GM12875 (cell line): ENCODE measurements at regions not wholly inside any gene's neighbourhood (a gene's known extent, or its start where the extent isn't known, plus 50 kb on each side); places are given as distances from the start of the nearest gene placed in this dataset.
"Not testable (repeated sequence)": the region's sequence is repeated elsewhere in the genome, so short reads cannot be mapped to it uniquely, and the experiment has no call there.

Source experiments
- H3K4me3 ChIP-seq: one replicate; pipeline ENCODE4 v1.5.1; 2011; ENCODE audit warnings: low read depth, low read length, control low read depth
- TF ChIP-seq, protein P1 (sequence below): IDR thresholded peaks from 2 replicates; pipeline ENCODE4 v1.5.1; 2011; ENCODE audit warnings: low read depth, mild to moderate bottlenecking, control low read depth, inconsistent platforms, low read length, moderate library complexity, borderline replicate concordance; ENCODE audit not compliant: insufficient read depth

GRCh38 chr12:131229426-131230339, 276.0 kb downstream of the ADGRD1 start:
- no peak overlapping the region for H3K4me3 ChIP-seq
- TF ChIP-seq, protein P1, sequence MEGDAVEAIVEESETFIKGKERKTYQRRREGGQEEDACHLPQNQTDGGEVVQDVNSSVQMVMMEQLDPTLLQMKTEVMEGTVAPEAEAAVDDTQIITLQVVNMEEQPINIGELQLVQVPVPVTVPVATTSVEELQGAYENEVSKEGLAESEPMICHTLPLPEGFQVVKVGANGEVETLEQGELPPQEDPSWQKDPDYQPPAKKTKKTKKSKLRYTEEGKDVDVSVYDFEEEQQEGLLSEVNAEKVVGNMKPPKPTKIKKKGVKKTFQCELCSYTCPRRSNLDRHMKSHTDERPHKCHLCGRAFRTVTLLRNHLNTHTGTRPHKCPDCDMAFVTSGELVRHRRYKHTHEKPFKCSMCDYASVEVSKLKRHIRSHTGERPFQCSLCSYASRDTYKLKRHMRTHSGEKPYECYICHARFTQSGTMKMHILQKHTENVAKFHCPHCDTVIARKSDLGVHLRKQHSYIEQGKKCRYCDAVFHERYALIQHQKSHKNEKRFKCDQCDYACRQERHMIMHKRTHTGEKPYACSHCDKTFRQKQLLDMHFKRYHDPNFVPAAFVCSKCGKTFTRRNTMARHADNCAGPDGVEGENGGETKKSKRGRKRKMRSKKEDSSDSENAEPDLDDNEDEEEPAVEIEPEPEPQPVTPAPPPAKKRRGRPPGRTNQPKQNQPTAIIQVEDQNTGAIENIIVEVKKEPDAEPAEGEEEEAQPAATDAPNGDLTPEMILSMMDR, result peak; percentile 17; the same call in 1 of the 2 replicates

- TF ChIP-seq, protein P1, result no peak
These were observed 276.8 kb downstream of the ADGRD1 start for GRCh38 chr12:131230340-131231031.

DNA sequence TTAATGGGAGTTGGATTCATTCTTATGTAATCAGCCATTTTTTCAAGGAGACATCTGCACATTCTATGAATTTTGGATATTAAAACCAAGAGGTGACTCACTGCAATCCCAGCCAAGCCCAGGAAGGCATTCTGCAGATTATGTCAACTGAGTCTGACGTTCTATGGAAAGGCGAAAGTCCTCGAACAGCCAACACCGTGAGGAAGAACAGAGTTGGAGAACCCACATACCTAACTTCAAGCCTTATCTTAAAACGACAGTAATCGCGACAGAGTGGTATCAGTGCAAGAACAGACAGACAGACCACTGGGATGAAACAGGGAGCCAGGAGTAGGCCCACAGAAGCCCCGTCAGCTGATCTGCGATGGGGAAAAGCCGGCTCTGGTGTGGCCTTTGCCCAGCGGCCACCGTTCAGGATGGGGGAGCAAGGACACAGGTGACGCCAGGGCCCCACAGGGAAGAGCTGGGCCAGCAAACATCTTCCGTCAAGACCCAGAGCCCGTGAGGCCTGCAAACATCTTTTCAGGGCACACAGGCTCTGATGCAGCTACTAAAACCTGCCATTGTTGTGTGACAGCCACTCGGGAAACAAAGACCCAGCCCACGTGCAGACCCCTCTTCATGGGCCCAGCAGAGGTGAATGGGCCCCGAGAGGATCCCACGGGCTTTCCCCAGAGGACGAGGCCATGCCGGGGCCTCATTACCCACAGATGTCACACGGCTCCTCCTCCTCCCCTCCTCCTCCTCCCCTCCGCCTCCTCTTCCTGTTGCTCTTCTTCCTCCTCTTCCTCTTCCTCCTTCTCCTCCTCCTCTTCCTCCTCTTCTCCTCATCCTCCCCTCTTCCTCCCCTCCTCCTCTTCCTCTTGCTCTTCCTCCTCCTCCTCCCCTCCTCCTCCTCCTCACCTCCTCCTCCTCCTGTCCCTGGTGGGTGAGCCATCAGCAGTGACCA, 277.6 kb downstream of the ADGRD1 start:
- H3K4me3 ChIP-seq, result no peak overlapping the region
- TF ChIP-seq, protein P1, result no peak

More at GRCh38 chr12:131230340-131231031, 276.8 kb downstream of the ADGRD1 start:
- H3K4me3 ChIP-seq, result no peak overlapping the region

GRCh38 chr12:131232036-131232435, 278.3 kb downstream of the ADGRD1 start:
- TF ChIP-seq, protein P1, result no peak
- no peak overlapping the region for H3K4me3 ChIP-seq

DNA sequence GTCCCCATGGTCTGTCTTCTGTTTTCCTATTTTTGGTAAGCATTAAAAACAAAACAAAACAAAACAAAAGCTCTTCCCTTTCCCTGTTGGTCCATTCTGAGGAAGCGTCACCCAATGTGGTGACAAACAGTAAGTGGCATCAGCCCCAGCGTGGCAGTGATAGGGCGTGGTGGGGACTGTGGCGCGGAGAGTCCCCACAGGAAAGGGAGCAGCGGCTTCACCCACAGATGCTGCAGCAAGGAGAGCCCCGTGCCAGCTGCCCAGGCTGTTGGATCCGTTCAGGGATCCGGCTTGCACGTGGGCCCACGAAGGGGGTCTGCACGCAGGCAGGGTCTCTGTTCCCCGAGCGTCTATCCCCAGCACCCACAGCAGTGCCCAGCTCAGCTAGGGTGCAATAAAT, 279.2 kb downstream of the ADGRD1 start:
- H3K4me3 ChIP-seq, result not testable (repeated sequence)

DNA sequence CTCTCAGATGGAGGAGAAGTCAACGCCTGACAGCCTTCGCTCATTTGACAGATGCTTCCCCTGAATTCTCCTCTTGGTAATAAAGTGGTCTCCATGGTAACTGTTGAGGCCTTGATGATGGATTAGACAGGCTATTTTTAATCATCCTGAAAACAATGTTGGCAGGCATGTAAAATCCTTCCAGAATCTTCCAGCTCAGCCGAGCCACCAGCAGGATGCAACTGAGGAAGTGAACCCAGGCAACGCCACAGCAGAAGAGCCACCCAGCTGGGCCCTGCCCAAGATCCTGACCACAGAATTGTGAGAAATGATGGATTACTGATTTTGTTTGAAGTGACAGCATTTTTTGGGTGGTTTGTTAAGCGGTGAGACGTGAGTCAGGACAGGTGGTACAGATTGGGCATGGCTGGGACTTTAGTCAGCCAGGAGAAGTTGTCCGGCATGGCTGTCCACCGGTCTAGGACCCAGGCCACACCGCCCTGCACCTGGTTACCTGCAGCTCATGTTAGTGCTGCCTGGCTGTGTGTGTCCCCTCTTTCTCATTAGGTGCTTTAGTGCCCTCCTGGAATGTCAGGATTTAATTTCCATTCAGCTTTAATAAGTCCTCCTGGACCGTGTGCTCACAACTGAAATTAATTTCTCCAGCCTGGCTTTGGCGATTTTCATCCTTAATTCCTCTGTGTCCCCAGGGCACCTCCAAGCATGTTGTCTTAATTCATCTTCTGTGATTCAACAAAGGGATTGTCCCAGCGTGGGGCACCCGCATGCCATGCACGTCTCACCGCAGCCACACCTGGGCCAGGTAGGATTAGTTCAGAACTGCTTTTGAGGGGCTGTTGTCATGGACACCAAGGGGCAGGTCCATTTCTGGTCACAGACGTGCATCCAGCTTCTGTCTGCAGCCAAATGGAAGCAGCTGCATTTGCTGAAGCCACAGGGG, 280.4 kb downstream of the ADGRD1 start:
- H3K4me3 ChIP-seq, result not testable (repeated sequence)

GRCh38 chr12:131234841-131235271, 281.1 kb downstream of the ADGRD1 start:
- not testable (repeated sequence) for H3K4me3 ChIP-seq

DNA sequence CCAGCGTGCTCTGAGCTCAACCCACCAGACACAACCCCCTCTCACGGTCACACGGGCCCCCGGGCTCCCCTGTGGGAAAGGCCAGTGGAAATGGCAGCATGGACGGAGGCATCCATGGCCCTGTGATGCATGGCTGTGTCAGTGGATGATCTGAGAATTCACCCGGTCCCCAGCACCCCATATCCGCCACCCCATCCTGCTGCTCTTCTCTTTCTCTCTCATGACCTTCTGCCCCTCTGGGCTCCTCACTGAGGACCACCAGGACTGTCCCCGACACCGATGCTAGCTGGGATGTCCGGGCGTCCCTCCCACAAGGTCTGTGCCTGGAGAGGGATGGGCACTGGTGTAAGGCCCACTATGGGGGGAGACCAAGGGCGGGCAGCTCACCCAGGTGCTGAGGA, 282.2 kb downstream of the ADGRD1 start:
- TF ChIP-seq, protein P1, result no peak
- H3K4me3 ChIP-seq, result no peak overlapping the region
